SIG-M5 treated with dmso at 0.1 percent for 504 hours (cell line): ENCODE measurements at regions not wholly inside any gene's neighbourhood (a gene's known extent, or its start where the extent isn't known, plus 50 kb on each side); places are given as distances from the start of the nearest gene placed in this dataset.
"Not testable (repeated sequence)": the region's sequence is repeated elsewhere in the genome, so short reads cannot be mapped to it uniquely, and the experiment has no call there.

Experiments used
- DNase-seq: peaks from one replicate; lab custom pipeline; 2025; ENCODE audit not compliant: unreplicated experiment; lab: John Stamatoyannopoulos, UW

- DNase-seq, result no peak
These were observed 686.7 kb downstream of the DTWD2 start for GRCh38 chr5:118301696-118302095.

GRCh38 chr5:118295045-118295444 is 693.3 kb downstream of the DTWD2 start:
- no peak for DNase-seq

- no peak for DNase-seq
These were observed 695.0 kb downstream of the DTWD2 start for GRCh38 chr5:118293378-118293777.

GRCh38 chr5:118290204-118290603 is 698.1 kb downstream of the DTWD2 start:
- no peak for DNase-seq

- DNase-seq, result not testable (repeated sequence)
These were observed 704.1 kb downstream of the DTWD2 start for GRCh38 chr5:118284230-118284629.

- not testable (repeated sequence) for DNase-seq
These were observed 705.8 kb downstream of the DTWD2 start for GRCh38 chr5:118282480-118283038.

- DNase-seq, result no peak
These were observed 708.6 kb downstream of the DTWD2 start for GRCh38 chr5:118279540-118280294.

- DNase-seq, result no peak
These were observed 717.8 kb downstream of the DTWD2 start for GRCh38 chr5:118270526-118270925.

GRCh38 chr5:118258223-118258622 is 730.1 kb downstream of the DTWD2 start:
- no peak for DNase-seq

GRCh38 chr5:118257066-118257465 is 731.3 kb downstream of the DTWD2 start:
- no peak for DNase-seq

GRCh38 chr5:118253225-118254061 is 734.9 kb downstream of the DTWD2 start:
- no peak for DNase-seq

- peak; percentile 43 for DNase-seq
These were observed 739.0 kb downstream of the DTWD2 start for GRCh38 chr5:118249386-118249785.

GRCh38 chr5:118247458-118247857 is 740.9 kb downstream of the DTWD2 start:
- DNase-seq, result no peak

GRCh38 chr5:118243613-118244012 is 744.7 kb downstream of the DTWD2 start:
- no peak for DNase-seq

- DNase-seq, result no peak
These were observed 745.3 kb downstream of the DTWD2 start for GRCh38 chr5:118243068-118243467.

GRCh38 chr5:118236108-118236849 is 752.1 kb downstream of the DTWD2 start:
- DNase-seq, result no peak

GRCh38 chr5:118233606-118234005 is 754.7 kb downstream of the DTWD2 start:
- DNase-seq, result no peak

- no peak for DNase-seq
These were observed 759.9 kb downstream of the DTWD2 start for GRCh38 chr5:118228489-118228888.

- DNase-seq, result no peak
These were observed 763.8 kb downstream of the DTWD2 start for GRCh38 chr5:118224546-118224945.

- no peak for DNase-seq
These were observed 767.7 kb downstream of the DTWD2 start for GRCh38 chr5:118220556-118221195.

GRCh38 chr5:118211606-118212005 is 776.7 kb downstream of the DTWD2 start:
- no peak for DNase-seq
